Left cardiac atrium (tissue), 4 donors: ENCODE measurements at regions not wholly inside any gene's neighbourhood (a gene's known extent, or its start where the extent isn't known, plus 50 kb on each side); places are given as distances from the start of the nearest gene placed in this dataset.
A peak's percentile ranks its signal among the peaks of the same experiment; 100 is the strongest.
"Not testable (repeated sequence)": the region's sequence is repeated elsewhere in the genome, so short reads cannot be mapped to it uniquely, and the experiment has no call there.

Source experiments
- ATAC-seq, 2 donors: fragments of 200-7000 bp; cut with Tn5 transposase; one replicate each; pipeline ENCODE4 v1.9.1; 2020; ENCODE audit warnings: mild to moderate bottlenecking in 2 of 2, moderate library complexity in 2 of 2
- DNase-seq: peaks from one replicate; pipeline ENCODE4 v3.0.0-alpha.2; 2020
- intact Hi-C, 2 donors: fragments of 100-400 bp; cut with DNase I; formaldehyde crosslinking; loops; one replicate each; pipeline versions ENCODE4 v1.14.1 to v1.15.1; 2022 to 2023
- donor health status: DM: no; HTN: yes; CAD: no.
- donor health status: DM: no; HTN: yes; CAD: no; lungs with severe emphysema.
- donor health status: DM: yes; HTN: yes; CAD: no.
- donor health status: Dilated cardiomyopathy.

GRCh38 chr17:83198366-83199341 lies 119.2 kb downstream of the METRNL start:
- DNase-seq (peak; percentile 19), ATAC-seq (no peak)
- intact Hi-C loops: no loop called here

DNA sequence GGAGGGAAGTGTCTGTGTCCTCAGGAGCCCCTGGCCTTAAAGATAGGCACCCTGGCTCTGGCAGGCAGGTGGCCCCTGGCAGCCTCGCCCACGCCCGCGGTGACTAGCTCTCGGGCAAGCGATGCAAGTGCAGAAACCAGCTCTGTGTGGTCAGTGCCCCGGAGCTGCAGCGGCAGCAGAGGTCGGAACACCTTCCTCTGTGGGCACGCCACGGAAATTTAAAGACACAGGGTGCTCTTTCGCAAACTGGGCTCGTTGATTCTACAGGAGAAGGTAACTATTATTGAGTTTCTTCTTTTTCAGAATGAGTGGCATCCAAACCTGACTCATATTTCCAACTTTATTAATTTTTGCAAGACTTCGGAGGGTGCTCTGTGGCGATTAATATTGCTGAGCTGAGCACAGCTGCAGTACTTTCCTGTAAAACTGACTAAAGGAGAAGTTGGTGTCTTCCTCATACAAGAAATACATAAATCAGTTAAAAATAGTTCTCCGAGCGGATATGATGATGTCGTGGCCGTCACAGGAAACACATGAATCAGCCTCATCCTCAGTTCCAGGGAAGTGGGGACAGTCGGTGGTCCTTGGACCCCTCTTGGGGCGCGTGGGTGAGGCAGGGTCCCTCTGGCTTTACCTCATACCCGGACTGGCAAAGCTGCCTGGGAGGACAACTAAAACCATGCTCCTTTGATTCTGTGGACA lies 120.2 kb downstream of the METRNL start:
- ATAC-seq (peak; percentile 5 to 26), DNase-seq (peak; percentile 56)
- intact Hi-C loops: no loop called here

DNA sequence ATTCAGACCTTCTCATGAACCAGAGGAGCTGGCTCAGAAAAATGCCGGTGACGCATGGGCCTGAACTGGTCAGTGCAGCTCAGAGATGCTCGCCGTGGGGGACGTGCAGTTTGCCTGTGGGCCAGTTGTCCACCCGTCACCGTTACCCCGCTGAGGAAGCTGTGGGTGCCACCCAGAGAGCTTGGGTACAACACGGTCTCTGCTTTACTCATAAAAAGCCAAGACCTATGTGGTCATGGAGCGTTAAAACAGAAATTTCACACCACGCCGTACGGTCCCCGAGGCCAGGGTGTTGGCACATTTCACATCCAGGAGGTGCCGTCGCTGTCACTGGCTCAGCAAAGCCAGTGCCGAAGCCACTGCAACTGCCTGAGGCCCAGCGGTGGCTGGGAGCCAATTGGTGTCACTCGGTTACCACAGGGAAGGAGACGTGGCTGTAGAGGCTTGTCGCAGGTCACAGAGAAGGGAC lies 120.9 kb downstream of the METRNL start:
- DNase-seq: peak; percentile 82
- peak; percentile 19 to 52 for ATAC-seq
- intact Hi-C loops: no loop called here

- ATAC-seq (no peak), DNase-seq (peak; percentile 32)
- intact Hi-C loops: no loop called here
Measured at GRCh38 chr17:83200751-83201150, 121.3 kb downstream of the METRNL start.

DNA sequence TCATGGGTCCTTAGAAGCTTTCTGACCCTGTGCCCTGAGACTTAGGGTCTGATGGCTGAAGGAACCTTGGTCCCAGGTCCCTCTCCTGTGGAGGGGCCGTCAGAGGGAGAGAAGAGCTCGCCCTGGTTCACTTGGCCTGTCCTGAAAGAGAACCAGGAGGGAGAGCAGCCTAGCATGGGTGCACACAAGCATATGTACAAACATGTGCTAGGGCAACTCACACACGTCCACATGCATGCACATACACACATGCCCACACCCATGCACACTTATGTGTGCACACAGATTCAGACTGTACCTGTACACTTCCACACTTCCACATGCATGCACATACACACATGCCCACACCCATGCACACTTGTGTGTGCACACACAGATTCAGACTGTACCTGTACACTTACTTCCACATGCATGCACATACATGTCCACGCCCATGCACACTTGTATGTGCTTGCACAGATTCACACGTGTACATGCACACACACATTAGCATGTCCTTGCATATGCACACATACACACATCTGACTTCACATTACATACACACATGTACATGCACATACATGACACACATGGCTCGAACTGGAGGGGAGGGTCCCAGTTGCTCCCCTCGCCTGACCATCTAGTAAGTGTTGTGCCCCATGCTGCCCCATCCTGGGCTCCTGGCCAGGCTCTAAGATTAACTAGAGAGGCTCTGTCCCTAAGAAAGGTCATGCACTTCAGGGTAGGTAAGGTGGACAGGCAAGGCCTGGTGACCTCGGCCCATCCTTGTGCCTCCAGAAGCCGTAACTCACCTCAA lies 122.0 kb downstream of the METRNL start:
- DNase-seq (peak; percentile 5), ATAC-seq (no peak)
- intact Hi-C loops: no loop called here

DNA sequence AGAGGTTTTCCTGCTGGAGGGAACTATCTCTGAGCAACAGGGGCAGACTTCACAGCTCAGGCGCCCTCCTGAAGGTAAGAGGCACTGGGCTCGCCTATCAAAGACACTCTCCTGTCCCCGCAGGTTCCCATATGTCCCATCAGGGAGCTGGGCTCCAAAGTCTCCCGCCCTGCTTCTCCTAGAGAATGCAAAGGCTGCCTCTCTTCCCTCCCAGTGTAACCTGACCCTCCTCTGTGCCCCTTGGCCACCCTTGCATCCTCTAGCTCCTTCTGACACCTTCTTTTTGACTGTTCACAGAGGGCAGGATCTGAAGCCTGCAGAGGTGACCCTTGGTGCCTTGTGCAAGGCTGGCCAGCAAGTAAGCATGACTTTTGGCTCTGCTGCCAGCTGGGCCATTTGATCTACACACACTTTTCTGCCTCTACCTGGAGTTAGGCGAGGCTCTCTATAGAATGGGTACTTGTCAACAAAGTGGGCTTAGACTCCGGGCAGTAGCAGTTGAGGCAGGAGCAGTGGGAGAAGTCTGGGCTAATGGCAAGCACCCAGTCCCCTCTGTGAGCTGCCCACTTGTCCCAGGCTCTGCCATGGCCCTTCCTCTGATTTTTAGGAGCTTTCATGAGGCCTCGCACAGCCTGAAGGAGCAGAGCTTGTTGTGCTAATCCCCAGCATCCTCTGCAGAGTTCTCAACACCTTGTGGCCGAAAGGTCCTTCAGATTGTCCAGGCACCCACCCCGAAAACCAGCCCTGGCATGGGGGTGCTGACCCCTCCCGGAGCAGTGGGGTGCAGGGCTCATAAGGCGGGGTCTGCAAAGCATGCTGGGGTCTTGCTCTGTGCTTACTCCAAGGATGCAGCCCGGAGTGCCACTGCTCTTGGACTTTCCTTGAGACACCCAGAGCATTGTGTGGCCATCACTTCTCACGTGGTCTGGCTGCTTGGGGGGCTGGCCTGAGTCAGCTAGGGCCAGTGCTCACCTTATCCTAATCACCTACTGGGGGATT lies 122.9 kb downstream of the METRNL start:
- DNase-seq: peak; percentile 22
- no peak for ATAC-seq
- intact Hi-C loops: no loop called here

DNA sequence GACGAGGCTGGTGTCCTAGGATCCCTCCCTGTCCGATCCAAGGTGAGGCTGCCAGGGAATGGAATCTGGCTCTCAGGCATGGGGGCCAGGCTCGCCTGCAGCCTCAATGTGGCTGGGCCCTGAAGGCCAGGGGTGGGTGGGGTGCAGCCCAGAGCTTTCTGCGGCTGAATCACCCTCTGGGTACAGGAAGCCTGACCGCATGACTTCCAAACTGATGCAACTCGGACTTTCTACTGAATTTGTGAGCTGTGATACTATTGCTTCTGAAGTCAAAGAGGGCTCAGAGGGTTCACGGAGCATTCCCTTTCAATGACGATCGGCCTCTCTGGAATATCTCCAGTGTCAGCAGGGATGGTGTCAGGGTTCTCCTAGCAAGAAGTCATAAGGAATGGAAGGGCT lies 123.7 kb downstream of the METRNL start:
- DNase-seq (peak; percentile 67), ATAC-seq (peak; percentile 24 to 59)
- intact Hi-C loops: no loop called here

DNA sequence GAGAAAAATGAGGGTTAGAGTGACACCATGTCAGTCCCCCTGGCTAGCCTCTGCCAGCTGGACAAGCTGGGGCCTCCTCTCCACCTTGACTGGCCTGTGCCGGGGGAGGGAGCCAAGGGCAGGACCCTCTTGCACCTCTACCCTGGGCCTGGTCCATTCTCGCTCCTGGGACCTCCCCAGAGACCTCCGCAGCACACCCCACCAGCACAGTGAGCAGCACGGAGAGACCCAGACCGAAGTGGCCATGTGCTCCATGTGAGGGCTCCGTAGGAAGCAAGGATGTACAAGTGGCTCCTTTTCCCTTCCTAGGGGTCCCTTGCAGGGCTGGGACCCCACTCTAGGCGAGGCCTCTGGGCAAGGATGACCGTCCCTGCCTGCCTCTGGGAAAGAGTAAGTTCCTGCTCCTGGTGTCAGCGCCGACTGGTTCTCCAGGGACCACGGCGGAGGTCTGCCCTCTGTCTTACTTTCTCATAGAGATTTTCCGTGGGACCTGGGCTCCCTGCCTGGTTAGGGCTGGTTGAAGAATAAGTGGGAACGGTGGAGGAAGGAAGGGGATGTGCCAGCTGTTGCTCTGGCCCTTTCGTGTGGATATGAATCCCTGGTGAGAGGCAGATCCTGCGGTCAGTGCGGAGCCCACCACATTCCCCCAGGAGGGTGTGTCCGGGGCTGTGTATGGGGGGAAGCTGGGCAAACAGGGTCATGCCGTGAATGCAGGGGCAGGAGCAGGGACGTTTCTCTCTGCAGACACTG lies 124.2 kb downstream of the METRNL start:
- ATAC-seq (no peak), DNase-seq (peak; percentile 34)
- intact Hi-C loops: no loop called here

DNA sequence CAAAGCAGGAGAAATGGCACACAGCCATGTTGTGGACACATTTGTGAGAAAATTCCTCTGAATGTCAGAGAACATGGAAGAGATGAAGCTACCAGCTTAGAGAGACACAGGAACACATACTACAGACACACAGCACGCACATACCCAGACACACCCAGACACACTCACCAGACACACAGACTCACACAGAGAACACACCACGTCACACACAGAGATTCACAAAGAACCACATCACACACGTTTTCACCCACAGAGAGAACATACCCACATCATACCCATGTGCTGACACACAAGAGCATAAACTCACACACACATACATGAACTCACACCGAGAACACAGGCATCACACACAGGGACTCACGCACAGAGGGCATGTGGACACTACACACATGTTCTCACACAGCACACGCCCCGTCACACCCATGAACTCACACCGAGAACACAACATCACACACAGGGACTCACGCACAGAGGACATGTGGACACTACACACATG lies 124.9 kb downstream of the METRNL start:
- ATAC-seq: no peak
- no peak for DNase-seq
- intact Hi-C loops: no loop called here

GRCh38 chr17:83204736-83205386 lies 125.5 kb downstream of the METRNL start:
- DNase-seq, intact Hi-C loops, ATAC-seq: not testable (repeated sequence)

DNA sequence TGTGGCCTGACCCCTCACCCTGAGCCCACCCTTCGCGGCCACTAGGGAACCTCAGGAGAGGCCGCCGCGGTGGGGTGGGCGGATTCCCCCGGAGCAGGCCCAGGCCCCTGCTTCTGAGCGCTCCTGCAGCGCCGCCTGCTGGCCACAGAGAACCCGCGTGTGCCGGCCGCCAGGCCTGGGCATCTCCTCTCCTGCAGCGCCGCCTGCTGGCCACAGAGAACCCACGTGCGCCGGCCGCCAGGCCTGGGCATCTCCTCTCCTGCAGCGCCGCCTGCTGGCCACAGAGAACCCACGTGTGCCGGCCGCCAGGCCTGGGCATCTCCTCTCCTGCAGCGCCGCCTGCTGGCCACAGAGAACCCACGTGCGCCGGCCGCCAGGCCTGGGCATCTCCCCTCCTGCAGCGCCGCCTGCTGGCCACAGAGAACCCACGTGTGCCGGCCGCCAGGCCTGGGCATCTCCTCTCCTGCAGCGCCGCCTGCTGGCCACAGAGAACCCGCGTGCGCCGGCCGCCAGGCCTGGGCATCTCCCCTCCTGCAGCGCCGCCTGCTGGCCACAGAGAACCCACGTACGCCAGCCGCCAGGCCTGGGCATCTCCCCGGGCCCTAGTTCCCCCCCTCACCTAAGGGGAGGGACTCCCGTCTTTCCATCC lies 126.1 kb downstream of the METRNL start:
- ATAC-seq, intact Hi-C loops: not testable (repeated sequence)
- DNase-seq: peak; percentile 74

GRCh38 chr17:83206036-83206394 lies 126.6 kb downstream of the METRNL start:
- intact Hi-C loops, ATAC-seq, DNase-seq: not testable (repeated sequence)

GRCh38 chr17:83206819-83207588 lies 127.6 kb downstream of the METRNL start:
- DNase-seq, intact Hi-C loops, ATAC-seq: not testable (repeated sequence)

DNA sequence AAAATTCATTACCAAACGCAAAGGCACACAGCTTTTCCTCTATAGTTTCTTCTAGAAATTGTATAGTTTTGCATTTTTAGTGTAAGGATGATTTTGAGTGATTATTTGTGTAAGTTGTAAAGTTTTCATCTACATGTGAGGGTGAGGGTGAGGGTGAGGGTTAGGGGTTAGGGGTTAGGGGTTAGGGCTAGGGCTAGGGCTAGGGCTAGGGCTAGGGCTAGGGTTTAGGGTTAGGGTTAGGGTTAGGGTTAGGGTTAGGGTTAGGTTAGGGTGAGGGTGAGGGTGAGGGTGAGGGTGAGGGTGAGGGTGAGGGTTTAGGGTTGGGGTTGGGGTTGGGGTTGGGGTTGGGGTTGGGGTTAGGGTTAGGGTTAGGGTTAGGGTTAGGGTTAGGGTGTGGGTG lies 167.6 kb downstream of the METRNL start:
- intact Hi-C loops: not testable (repeated sequence)
- DNase-seq (peak; percentile 31), ATAC-seq (peak in 1 of 2 donors; percentile 45)
